ENCODE measurements at regions not wholly inside any gene's neighbourhood (a gene's known extent, or its start where the extent isn't known, plus 50 kb on each side); places are given as distances from the start of the nearest gene placed in this dataset.

- TF ChIP-seq EP300 (IDR thresholded peaks at IDR 0.05) = no peak
- TF ChIP-seq, protein P1, sequence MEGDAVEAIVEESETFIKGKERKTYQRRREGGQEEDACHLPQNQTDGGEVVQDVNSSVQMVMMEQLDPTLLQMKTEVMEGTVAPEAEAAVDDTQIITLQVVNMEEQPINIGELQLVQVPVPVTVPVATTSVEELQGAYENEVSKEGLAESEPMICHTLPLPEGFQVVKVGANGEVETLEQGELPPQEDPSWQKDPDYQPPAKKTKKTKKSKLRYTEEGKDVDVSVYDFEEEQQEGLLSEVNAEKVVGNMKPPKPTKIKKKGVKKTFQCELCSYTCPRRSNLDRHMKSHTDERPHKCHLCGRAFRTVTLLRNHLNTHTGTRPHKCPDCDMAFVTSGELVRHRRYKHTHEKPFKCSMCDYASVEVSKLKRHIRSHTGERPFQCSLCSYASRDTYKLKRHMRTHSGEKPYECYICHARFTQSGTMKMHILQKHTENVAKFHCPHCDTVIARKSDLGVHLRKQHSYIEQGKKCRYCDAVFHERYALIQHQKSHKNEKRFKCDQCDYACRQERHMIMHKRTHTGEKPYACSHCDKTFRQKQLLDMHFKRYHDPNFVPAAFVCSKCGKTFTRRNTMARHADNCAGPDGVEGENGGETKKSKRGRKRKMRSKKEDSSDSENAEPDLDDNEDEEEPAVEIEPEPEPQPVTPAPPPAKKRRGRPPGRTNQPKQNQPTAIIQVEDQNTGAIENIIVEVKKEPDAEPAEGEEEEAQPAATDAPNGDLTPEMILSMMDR (IDR thresholded peaks at IDR 0.05) = no peak
Measured at GRCh38 chr2:82199493-82199852, 1894.9 kb upstream of the LRRTM1 start.

Measured in upper lobe of left lung (tissue), 4 donors.